Activated CD4-positive, alpha-beta T cell treated with anti-CD3 and anti-CD28 coated beads, Interleukin-2, amount 50 U/mL, for 24 hours (primary cell): ENCODE measurements at regions not wholly inside any gene's neighbourhood (a gene's known extent, or its start where the extent isn't known, plus 50 kb on each side); places are given as distances from the start of the nearest gene placed in this dataset.
A peak's percentile ranks its signal among the peaks of the same experiment; 100 is the strongest.
"Not testable (repeated sequence)": the region's sequence is repeated elsewhere in the genome, so short reads cannot be mapped to it uniquely, and the experiment has no call there.

Experiments
- DNase-seq, 2 donors: peaks; one replicate each; pipeline ENCODE4 v3.0.0-alpha.2; 2020; ENCODE audit warnings: low read depth in 1 of 2, low spot score in 1 of 2

DNA sequence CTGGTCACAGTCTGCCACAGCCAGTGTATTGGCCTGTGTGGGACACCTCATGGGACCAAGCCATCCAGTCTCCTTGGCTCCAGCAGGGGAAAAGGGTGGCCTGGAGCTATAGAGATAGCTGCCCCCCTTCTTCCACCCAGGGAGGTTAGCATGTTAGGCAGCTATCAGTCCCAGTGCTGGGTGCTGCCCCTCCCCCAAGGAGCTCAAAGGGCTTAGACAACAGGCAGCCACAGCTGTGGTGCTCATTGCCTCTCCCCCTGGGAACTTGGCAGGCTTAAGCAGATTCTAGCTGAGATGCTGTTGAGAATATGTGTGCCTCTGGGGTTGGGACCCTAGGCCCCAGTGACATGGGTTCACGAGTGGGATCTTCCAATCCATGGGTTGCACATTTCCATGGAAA, 226.0 kb upstream of the PTGER4 start:
- no peak for DNase-seq

DNA sequence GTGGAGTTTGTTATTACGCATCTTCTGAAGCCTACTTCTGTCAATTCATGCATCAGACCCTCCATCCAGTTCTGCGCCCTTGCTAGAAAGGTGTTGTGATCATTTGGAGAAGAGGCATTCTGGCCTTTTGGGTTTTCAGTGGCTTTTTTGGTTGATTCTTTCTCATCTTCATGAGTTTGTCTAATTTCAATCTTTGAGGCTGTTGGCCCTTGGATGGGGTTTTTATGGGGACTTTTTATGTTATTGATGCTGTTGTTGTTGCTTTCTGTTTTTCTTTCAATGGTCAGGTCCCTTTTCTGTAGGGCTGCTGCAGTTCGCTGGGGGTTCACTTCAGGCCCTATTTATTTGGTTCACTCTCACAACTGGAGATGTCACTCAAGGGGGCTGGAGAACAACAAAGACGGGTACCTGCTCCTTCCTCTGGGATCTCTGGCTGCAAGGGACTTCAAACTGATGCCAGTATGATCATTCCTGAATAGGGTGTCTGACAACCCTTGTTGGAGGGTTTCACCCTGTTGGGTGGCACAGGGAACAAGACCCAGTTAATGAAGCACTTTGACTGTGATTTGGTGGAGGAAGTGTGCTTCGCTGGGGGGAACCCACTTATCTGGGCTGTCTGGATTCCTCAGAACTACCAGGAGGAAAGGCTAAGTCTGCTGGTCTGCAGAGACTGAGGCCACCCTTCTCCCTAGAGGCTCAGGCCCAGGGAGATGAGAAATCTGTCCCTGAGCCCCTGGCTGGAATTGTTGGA, 226.7 kb upstream of the PTGER4 start:
- DNase-seq, result no peak

DNA sequence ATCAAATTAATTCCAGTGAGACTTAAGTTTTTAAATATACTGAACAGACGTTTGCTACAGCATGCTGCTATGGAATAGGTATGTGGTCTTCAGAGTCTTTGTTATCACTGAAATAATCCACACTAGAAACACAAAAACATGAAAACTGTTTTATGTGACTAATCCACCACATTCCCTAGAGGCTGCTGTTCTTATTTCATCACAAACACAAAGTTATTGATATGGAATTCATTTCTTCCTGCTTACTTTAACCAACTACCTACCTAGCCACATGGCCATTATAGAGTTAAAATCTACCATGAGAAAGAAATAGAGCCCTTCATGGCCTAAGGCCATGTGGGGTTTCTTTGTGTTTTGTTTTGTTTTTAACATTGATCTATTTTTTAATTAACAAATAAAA, 232.3 kb upstream of the PTGER4 start:
- no peak for DNase-seq

GRCh38 chr5:40446910-40447309, 232.8 kb upstream of the PTGER4 start:
- DNase-seq, result no peak

GRCh38 chr5:40442346-40442745, 237.4 kb upstream of the PTGER4 start:
- no peak for DNase-seq

- DNase-seq, result peak in 1 of 2 donors; percentile 64
These were observed 238.0 kb upstream of the PTGER4 start for GRCh38 chr5:40441733-40442132.

DNA sequence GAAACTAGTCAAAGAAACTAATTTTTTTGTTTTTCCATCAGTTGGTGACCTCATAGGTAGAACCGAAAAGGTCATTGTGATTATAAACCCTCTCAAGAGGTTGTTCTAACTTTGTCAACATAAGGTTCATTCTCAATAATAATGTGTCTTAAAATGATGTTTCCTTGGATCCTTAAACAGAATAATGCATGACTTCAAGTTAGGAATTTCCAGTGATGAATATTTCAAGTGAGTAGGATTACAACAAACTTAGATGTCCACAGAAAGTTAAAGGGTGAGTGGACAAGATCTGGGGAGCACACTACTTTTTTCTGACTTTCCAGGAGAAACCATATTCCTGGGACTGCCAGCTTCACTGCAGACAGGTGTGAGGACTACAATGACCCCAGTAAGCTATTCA, 239.0 kb upstream of the PTGER4 start:
- DNase-seq, result no peak

- not testable (repeated sequence) for DNase-seq
These were observed 240.6 kb upstream of the PTGER4 start for GRCh38 chr5:40439103-40439502.

GRCh38 chr5:40438646-40439045, 241.1 kb upstream of the PTGER4 start:
- not testable (repeated sequence) for DNase-seq

- DNase-seq, result peak in 1 of 2 donors; percentile 53
These were observed 242.3 kb upstream of the PTGER4 start for GRCh38 chr5:40437452-40437861.

DNA sequence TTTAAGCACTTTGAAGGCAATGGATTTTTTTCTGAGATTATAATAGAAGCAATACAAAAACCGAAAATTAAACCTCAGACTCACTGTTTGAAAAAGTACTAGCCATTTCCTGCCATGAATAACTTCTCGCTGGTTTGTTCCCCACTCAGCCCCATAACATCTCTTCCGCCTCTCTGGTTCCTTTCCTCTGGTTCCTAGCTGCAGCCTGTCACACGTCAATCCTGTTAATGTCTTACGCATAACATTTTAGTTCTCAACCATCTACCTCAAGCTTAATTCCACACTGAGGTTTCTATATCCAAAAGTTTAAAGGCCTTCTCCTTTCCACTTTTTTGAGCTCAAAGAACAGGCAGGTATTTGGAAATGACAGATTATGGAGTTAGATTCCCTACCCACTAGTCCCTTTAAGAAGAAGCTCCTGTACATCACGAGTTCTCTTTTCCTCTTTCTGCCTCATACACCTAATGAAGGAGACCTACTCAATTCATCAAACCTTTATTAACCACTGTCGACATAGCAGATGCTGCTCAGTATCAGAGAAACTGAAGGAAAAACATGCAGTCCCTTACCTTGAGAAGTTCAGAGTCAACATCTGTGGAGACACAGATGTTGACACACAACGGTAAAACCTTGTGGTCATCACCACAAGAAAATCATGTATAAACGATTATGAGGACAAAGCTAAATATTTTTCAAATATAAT, 243.0 kb upstream of the PTGER4 start:
- DNase-seq, result peak in 1 of 2 donors; percentile 33

DNA sequence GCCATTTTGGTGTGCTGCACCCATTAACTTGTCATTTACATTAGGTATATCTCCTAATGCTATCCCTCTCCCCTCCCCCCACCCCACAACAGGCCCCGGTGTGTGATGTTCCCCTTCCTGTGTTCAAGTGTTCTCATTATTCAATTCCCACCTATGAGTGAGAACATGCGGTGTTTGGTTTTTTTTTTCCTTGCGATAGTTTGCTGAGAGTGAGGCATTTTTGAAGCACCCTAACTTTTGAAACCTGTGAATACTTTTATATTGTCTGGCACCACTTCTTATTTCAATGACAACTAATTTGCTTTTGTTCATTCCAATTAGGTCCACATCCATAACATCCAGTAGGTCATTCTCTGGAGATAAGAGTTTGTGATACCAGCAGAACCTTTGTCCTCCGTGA, 244.0 kb upstream of the PTGER4 start:
- DNase-seq, result not testable (repeated sequence)

- no peak for DNase-seq
These were observed 246.9 kb upstream of the PTGER4 start for GRCh38 chr5:40432836-40433235.

DNA sequence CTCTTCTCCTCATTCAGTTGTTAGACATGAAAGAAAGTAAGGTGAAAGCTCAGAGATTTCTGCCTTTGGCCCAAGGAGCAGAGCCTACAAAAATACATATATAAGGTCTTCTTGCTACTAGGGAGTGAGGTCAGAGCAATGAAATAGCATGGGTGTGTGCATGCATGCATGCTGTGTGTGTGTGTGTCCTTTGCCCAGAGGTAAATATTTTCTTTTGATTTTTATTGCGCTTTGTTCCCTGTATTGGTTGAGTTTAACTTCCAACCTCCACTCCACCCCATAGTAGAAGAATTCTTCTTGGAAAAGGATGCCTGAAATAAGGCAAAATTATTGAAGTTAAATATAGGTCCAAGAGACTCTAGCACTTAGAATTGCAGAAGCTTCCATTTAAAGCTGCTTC, 248.0 kb upstream of the PTGER4 start:
- no peak for DNase-seq

GRCh38 chr5:40430101-40430710, 249.5 kb upstream of the PTGER4 start:
- DNase-seq, result no peak

- DNase-seq, result no peak
These were observed 250.2 kb upstream of the PTGER4 start for GRCh38 chr5:40429258-40430100.

DNA sequence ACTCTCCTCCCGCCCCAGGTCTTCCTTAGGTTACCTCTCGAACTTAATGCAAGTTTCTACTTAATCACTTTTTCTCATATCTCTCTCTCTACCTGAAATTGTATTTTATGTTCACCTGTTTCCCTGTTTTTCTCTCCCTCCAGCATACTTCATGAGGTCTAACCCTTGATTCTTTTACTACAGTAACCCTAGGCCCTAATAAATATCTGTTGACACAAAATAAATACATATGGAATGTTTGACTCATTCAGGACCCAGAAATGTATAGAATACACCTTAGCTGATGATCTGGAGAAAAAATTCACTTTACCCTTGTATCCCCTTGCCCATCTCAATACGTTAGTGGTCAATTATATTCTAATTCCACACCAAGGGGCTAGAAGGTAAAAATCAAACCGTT, 250.9 kb upstream of the PTGER4 start:
- DNase-seq, result no peak

- no peak for DNase-seq
These were observed 251.6 kb upstream of the PTGER4 start for GRCh38 chr5:40428126-40428525.

GRCh38 chr5:40417046-40417810, 262.5 kb upstream of the PTGER4 start:
- DNase-seq, result not testable (repeated sequence)

- DNase-seq, result no peak
These were observed 263.1 kb upstream of the PTGER4 start for GRCh38 chr5:40416588-40416987.

- no peak for DNase-seq
These were observed 263.6 kb upstream of the PTGER4 start for GRCh38 chr5:40416098-40416497.
